ENCODE measurements at regions not wholly inside any gene's neighbourhood (a gene's known extent, or its start where the extent isn't known, plus 50 kb on each side); places are given as distances from the start of the nearest gene placed in this dataset.

- no peak for DNase-seq (ENCODE audit: low read depth)
These were observed 164.3 kb downstream of the SETD4 start for GRCh38 chr21:35896060-35896459.

GRCh38 chr21:35895598-35895997 lies 164.7 kb downstream of the SETD4 start:
- no peak for DNase-seq (ENCODE audit: low read depth)

GRCh38 chr21:35893156-35893555 lies 167.2 kb downstream of the SETD4 start:
- DNase-seq (ENCODE audit: low read depth): no peak

GRCh38 chr21:35886887-35887286 lies 173.4 kb downstream of the SETD4 start:
- DNase-seq (ENCODE audit: low read depth): no peak

- no peak for DNase-seq (ENCODE audit: low read depth)
These were observed 174.3 kb downstream of the SETD4 start for GRCh38 chr21:35885942-35886541.

- DNase-seq (ENCODE audit: low read depth): no peak
These were observed 177.5 kb downstream of the SETD4 start for GRCh38 chr21:35882791-35883240.

GRCh38 chr21:35873441-35873840 lies 186.9 kb downstream of the SETD4 start:
- no peak for DNase-seq (ENCODE audit: low read depth)

GRCh38 chr21:35871906-35872305 lies 188.4 kb downstream of the SETD4 start:
- no peak for DNase-seq (ENCODE audit: low read depth)

GRCh38 chr21:35868869-35869223 lies 191.5 kb downstream of the SETD4 start:
- no peak for DNase-seq (ENCODE audit: low read depth)

- DNase-seq (ENCODE audit: low read depth): no peak
These were observed 192.1 kb downstream of the SETD4 start for GRCh38 chr21:35868005-35868868.

GRCh38 chr21:35864039-35864438 lies 196.3 kb downstream of the SETD4 start:
- DNase-seq (ENCODE audit: low read depth): no peak

GRCh38 chr21:35862969-35863368 lies 197.4 kb downstream of the SETD4 start:
- no peak for DNase-seq (ENCODE audit: low read depth)

GRCh38 chr21:35861661-35862060 lies 198.7 kb downstream of the SETD4 start:
- no peak for DNase-seq (ENCODE audit: low read depth)

- DNase-seq (ENCODE audit: low read depth): no peak
These were observed 200.0 kb downstream of the SETD4 start for GRCh38 chr21:35860189-35860869.

GRCh38 chr21:35859677-35860076 lies 200.6 kb downstream of the SETD4 start:
- DNase-seq (ENCODE audit: low read depth): no peak

GRCh38 chr21:35857095-35857494 lies 203.2 kb downstream of the SETD4 start:
- no peak for DNase-seq (ENCODE audit: low read depth)

- DNase-seq (ENCODE audit: low read depth): no peak
These were observed 204.8 kb downstream of the SETD4 start for GRCh38 chr21:35855484-35855883.

- no peak for DNase-seq (ENCODE audit: low read depth)
These were observed 206.0 kb downstream of the SETD4 start for GRCh38 chr21:35854281-35854680.

GRCh38 chr21:35853321-35854239 lies 206.7 kb downstream of the SETD4 start:
- no peak for DNase-seq (ENCODE audit: low read depth)

- DNase-seq (ENCODE audit: low read depth): no peak
These were observed 207.5 kb downstream of the SETD4 start for GRCh38 chr21:35852820-35853219.

- DNase-seq (ENCODE audit: low read depth): no peak
These were observed 209.7 kb downstream of the SETD4 start for GRCh38 chr21:35850542-35851103.

GRCh38 chr21:35850029-35850428 lies 210.3 kb downstream of the SETD4 start:
- no peak for DNase-seq (ENCODE audit: low read depth)
